HG02759 (cell line): ENCODE measurements at regions not wholly inside any gene's neighbourhood (a gene's known extent, or its start where the extent isn't known, plus 50 kb on each side); places are given as distances from the start of the nearest gene placed in this dataset.
"Not testable (repeated sequence)": the region's sequence is repeated elsewhere in the genome, so short reads cannot be mapped to it uniquely, and the experiment has no call there.

Source experiments
- ATAC-seq: cut with Tn5 transposase; IDR thresholded peaks from one replicate; pipeline ENCODE4 v1.9.1; 2021; ENCODE audit warnings: mild to moderate bottlenecking, moderate library complexity; ENCODE audit not compliant: unreplicated experiment

- ATAC-seq = no peak
Observed at GRCh38 chr13:84132491-84132890, 250.2 kb upstream of the SLITRK1 start.

GRCh38 chr13:84131249-84131648 lies 249.0 kb upstream of the SLITRK1 start:
- ATAC-seq = no peak

GRCh38 chr13:84130495-84131114 lies 248.3 kb upstream of the SLITRK1 start:
- no peak for ATAC-seq

- ATAC-seq = no peak
Observed at GRCh38 chr13:84129966-84130365, 247.7 kb upstream of the SLITRK1 start.

- ATAC-seq = no peak
Observed at GRCh38 chr13:84127597-84128128, 245.4 kb upstream of the SLITRK1 start.

GRCh38 chr13:84126671-84127171 lies 244.4 kb upstream of the SLITRK1 start:
- ATAC-seq = peak; percentile 45

- no peak for ATAC-seq
Observed at GRCh38 chr13:84121456-84121855, 239.2 kb upstream of the SLITRK1 start.

- no peak for ATAC-seq
Observed at GRCh38 chr13:84118839-84119409, 236.7 kb upstream of the SLITRK1 start.

GRCh38 chr13:84098273-84098672 lies 216.0 kb upstream of the SLITRK1 start:
- ATAC-seq = no peak

- no peak for ATAC-seq
Observed at GRCh38 chr13:84097148-84097547, 214.9 kb upstream of the SLITRK1 start.

- no peak for ATAC-seq
Observed at GRCh38 chr13:84096216-84096615, 213.9 kb upstream of the SLITRK1 start.

- ATAC-seq = no peak
Observed at GRCh38 chr13:84088996-84089395, 206.7 kb upstream of the SLITRK1 start.

GRCh38 chr13:84086847-84087162 lies 204.5 kb upstream of the SLITRK1 start:
- ATAC-seq = no peak

- not testable (repeated sequence) for ATAC-seq
Observed at GRCh38 chr13:84086098-84086846, 204.0 kb upstream of the SLITRK1 start.

GRCh38 chr13:84082462-84082861 lies 200.2 kb upstream of the SLITRK1 start:
- no peak for ATAC-seq

GRCh38 chr13:84080748-84081530 lies 198.7 kb upstream of the SLITRK1 start:
- ATAC-seq = no peak

- ATAC-seq = no peak
Observed at GRCh38 chr13:84077271-84077670, 195.0 kb upstream of the SLITRK1 start.

GRCh38 chr13:84076280-84076679 lies 194.0 kb upstream of the SLITRK1 start:
- ATAC-seq = no peak

- ATAC-seq = no peak
Observed at GRCh38 chr13:84050536-84050935, 168.3 kb upstream of the SLITRK1 start.

- ATAC-seq = no peak
Observed at GRCh38 chr13:84049443-84050219, 167.4 kb upstream of the SLITRK1 start.
